WTC11 (cell line): ENCODE measurements at regions not wholly inside any gene's neighbourhood (a gene's known extent, or its start where the extent isn't known, plus 50 kb on each side); places are given as distances from the start of the nearest gene placed in this dataset.

Experiments used
- ATAC-seq: fragments of 200-7000 bp; cut with Tn5 transposase; 2 replicates; pipeline ENCODE4 v1.10.0; 2021; ENCODE audit warnings: mild to moderate bottlenecking, moderate library complexity
- CTCF ChIA-PET: fragments of 300-600 bp; sonication (Branson Sonifier 250); formaldehyde crosslinking; loops from one replicate; lab custom pipeline; 2021; ENCODE audit warnings: antibody characterized with exemption; lab: Charles Lee
- POLR2A ChIA-PET: fragments of 350-600 bp; sonication (Branson Sonifier 250); formaldehyde crosslinking; loops from one replicate; lab custom pipeline; 2021; ENCODE audit warnings: antibody characterized with exemption; lab: Charles Lee
- DNase-seq: peaks from one replicate; pipeline ENCODE4 v3.0.0; 2021; ENCODE audit warnings: low spot score
- H3K27ac Mint-ChIP-seq: 2 replicates; pipeline ENCODE4 v1.8.0; 2021; ENCODE audit warnings: mixed read lengths
- H3K27me3 Mint-ChIP-seq: 2 replicates; pipeline ENCODE4 v1.8.0; 2021; ENCODE audit warnings: low read depth, mild to moderate bottlenecking, moderate library complexity, mixed read lengths
- H3K36me3 Mint-ChIP-seq: 2 replicates; pipeline ENCODE4 v1.8.0; 2021; ENCODE audit warnings: mixed read lengths
- H3K4me1 Mint-ChIP-seq: 2 replicates; pipeline ENCODE4 v1.8.0; 2022; ENCODE audit warnings: mixed read lengths
- H3K4me3 Mint-ChIP-seq: 2 replicates; pipeline ENCODE4 v1.8.0; 2021; ENCODE audit warnings: mild to moderate bottlenecking, moderate library complexity, mixed read lengths
- H3K9me3 Mint-ChIP-seq: 2 replicates; pipeline ENCODE4 v1.8.0; 2021; ENCODE audit warnings: mixed read lengths
- AFF4 ChIP-seq: sonication (generic); formaldehyde crosslinking; IDR thresholded peaks from 2 replicates; pipeline ENCODE4 v1.8.1; 2023; ENCODE audit warnings: mild to moderate bottlenecking, missing genetic modification reagents, borderline replicate concordance
- CBFB ChIP-seq: sonication (generic); formaldehyde crosslinking; IDR thresholded peaks from 2 replicates; pipeline ENCODE4 v1.8.1; 2022; ENCODE audit warnings: mild to moderate bottlenecking, low read depth, missing genetic modification reagents
- CREM ChIP-seq: sonication (generic); formaldehyde crosslinking; IDR thresholded peaks from 2 replicates; pipeline ENCODE4 v1.8.1; 2022; ENCODE audit warnings: mild to moderate bottlenecking, missing genetic modification reagents, moderate library complexity
- CTCF ChIP-seq: fragments of 200-600 bp; IDR thresholded peaks from 2 replicates; pipeline ENCODE4 v1.8.0; 2022; ENCODE audit warnings: antibody characterized with exemption
- ERG ChIP-seq: fragments of 250-450 bp; sonication (Bioruptor Pico); IDR thresholded peaks from 2 replicates; pipeline ENCODE4 v1.8.0; 2021; ENCODE audit warnings: mild to moderate bottlenecking
- FOXP1 ChIP-seq: sonication (generic); formaldehyde crosslinking; IDR thresholded peaks from 2 replicates; pipeline ENCODE4 v1.8.0; 2022; ENCODE audit warnings: missing genetic modification reagents, mild to moderate bottlenecking, moderate library complexity, borderline replicate concordance
- GABPB1 ChIP-seq: sonication (generic); formaldehyde crosslinking; IDR thresholded peaks from 2 replicates; pipeline ENCODE4 v1.8.1; 2023; ENCODE audit warnings: mild to moderate bottlenecking, missing genetic modification reagents
- IRF2 ChIP-seq: sonication (generic); formaldehyde crosslinking; IDR thresholded peaks from 2 replicates; pipeline ENCODE4 v1.8.0; 2022; ENCODE audit warnings: low read depth, missing genetic modification reagents, borderline replicate concordance
- JUN ChIP-seq: sonication (generic); formaldehyde crosslinking; IDR thresholded peaks from 2 replicates; pipeline ENCODE4 v1.8.0; 2023; ENCODE audit warnings: mild to moderate bottlenecking, missing genetic modification reagents
- PRRX2 ChIP-seq: fragments of 250-450 bp; sonication (Bioruptor Pico); IDR thresholded peaks from 2 replicates; pipeline ENCODE4 v1.8.0; 2021; ENCODE audit warnings: mild to moderate bottlenecking
- SMAD3 ChIP-seq: sonication (generic); formaldehyde crosslinking; IDR thresholded peaks from 2 replicates; pipeline ENCODE4 v1.8.0; 2022; ENCODE audit warnings: missing genetic modification reagents, mild to moderate bottlenecking, borderline replicate concordance
- SP1 ChIP-seq: sonication (generic); formaldehyde crosslinking; conservative IDR thresholded peaks from 2 replicates; pipeline ENCODE4 v1.8.1; 2022; ENCODE audit warnings: missing genetic modification reagents
- TEAD4 ChIP-seq: sonication (generic); formaldehyde crosslinking; IDR thresholded peaks from 2 replicates; pipeline ENCODE4 v1.8.0; 2022; ENCODE audit warnings: mild to moderate bottlenecking, missing genetic modification reagents
- TP53 ChIP-seq: sonication (generic); formaldehyde crosslinking; IDR thresholded peaks from 2 replicates; pipeline ENCODE4 v1.8.1; 2023; ENCODE audit warnings: mild to moderate bottlenecking, missing genetic modification reagents
- ZBTB21 ChIP-seq: sonication (generic); formaldehyde crosslinking; IDR thresholded peaks from 2 replicates; pipeline ENCODE4 v1.8.1; 2023; ENCODE audit warnings: mild to moderate bottlenecking, missing genetic modification reagents, borderline replicate concordance
- ZNF138 ChIP-seq: sonication (generic); formaldehyde crosslinking; conservative IDR thresholded peaks from 2 replicates; pipeline ENCODE4 v1.8.1; 2022; ENCODE audit warnings: mild to moderate bottlenecking, moderate library complexity, missing genetic modification reagents
- ZNF423 ChIP-seq: fragments of 250-450 bp; sonication (Bioruptor Pico); IDR thresholded peaks from 2 replicates; pipeline ENCODE4 v2.1.2; 2022; ENCODE audit warnings: mild to moderate bottlenecking, moderate library complexity
- TF ChIP-seq, protein P1 (sequence below): sonication (generic); formaldehyde crosslinking; IDR thresholded peaks from 2 replicates; pipeline ENCODE4 v1.8.0; 2022; ENCODE audit warnings: mild to moderate bottlenecking, missing genetic modification reagents
- TF ChIP-seq, protein P2 (sequence below): sonication (generic); formaldehyde crosslinking; IDR thresholded peaks from 2 replicates; pipeline ENCODE4 v1.8.1; 2022; ENCODE audit warnings: low read depth, mild to moderate bottlenecking, moderate library complexity, missing genetic modification reagents, borderline replicate concordance

GRCh38 chrX:96417695-96418094 is 266.9 kb upstream of the DIAPH2 start (continued):
- TF ChIP-seq TP53 (CRISPR knock-in tag) (no peak), GABPB1 (CRISPR knock-in tag) (no peak), ERG (CRISPR knock-in tag) (no peak), TEAD4 (no peak), JUN (CRISPR knock-in tag) (no peak), AFF4 (no peak), SMAD3 (no peak), CREM (CRISPR knock-in tag) (no peak), PRRX2 (no peak)

DNA sequence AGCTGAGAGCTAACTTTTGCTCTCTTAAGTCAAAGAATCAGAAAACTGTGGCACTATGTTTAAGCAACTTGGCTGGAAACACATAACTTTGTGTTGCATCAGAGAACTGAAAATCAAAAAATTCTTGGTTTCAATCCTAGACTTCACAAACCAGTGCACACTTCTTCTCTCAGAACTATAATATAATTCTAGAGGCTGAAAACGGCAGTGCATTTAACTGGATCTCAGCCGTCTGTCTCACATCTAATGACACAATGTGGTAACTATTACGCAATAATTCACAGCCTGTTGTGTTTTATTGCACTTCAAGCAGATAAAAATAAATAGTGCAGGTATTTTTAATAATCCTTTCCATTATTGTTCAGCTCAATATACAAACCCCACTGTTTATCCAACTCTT is 260.6 kb upstream of the DIAPH2 start:
- H3K9me3 Mint-ChIP-seq = peaks cover 8% of the 10 kb centered on the region
- no peak overlapping the region for H3K27ac Mint-ChIP-seq
- peaks cover 2% of the 10 kb centered on the region for H3K36me3 Mint-ChIP-seq
- H3K27me3 Mint-ChIP-seq = peaks cover 3% of the 10 kb centered on the region
- ChIA-PET POLR2A (no interaction called here), CTCF (no interaction called here)
- ATAC-seq = no peak
- no peaks in the 10 kb centered on the region for H3K4me1 Mint-ChIP-seq
- DNase-seq = no peak
- H3K4me3 Mint-ChIP-seq = no peak overlapping the region
- TF ChIP-seq FOXP1 = no peak
- no peak for TF ChIP-seq ZNF423 (CRISPR knock-in tag)
- TF ChIP-seq CBFB (CRISPR knock-in tag) = no peak
- TF ChIP-seq, protein P1, sequence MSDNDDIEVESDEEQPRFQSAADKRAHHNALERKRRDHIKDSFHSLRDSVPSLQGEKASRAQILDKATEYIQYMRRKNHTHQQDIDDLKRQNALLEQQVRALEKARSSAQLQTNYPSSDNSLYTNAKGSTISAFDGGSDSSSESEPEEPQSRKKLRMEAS (CRISPR knock-in tag) = no peak
- TF ChIP-seq IRF2 (CRISPR knock-in tag) = no peak
- no peak for TF ChIP-seq ERG (CRISPR knock-in tag)
- TF ChIP-seq SP1 (CRISPR knock-in tag) = no peak
- no peak for TF ChIP-seq ZNF138 (CRISPR knock-in tag)
- no peak for TF ChIP-seq AFF4
- TF ChIP-seq, protein P2, sequence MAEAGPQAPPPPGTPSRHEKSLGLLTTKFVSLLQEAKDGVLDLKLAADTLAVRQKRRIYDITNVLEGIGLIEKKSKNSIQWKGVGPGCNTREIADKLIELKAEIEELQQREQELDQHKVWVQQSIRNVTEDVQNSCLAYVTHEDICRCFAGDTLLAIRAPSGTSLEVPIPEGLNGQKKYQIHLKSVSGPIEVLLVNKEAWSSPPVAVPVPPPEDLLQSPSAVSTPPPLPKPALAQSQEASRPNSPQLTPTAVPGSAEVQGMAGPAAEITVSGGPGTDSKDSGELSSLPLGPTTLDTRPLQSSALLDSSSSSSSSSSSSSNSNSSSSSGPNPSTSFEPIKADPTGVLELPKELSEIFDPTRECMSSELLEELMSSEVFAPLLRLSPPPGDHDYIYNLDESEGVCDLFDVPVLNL = no peak
- no peak for TF ChIP-seq ZBTB21 (CRISPR knock-in tag)
- no peak for TF ChIP-seq CTCF
